ENCODE measurements at regions not wholly inside any gene's neighbourhood (a gene's known extent, or its start where the extent isn't known, plus 50 kb on each side); places are given as distances from the start of the nearest gene placed in this dataset.

GRCh38 chr2:41293491-41293890 lies 754.3 kb upstream of the PKDCC start:
- H3K4me3 ChIP-seq (ENCODE audit: low read depth, low read length), result no peak overlapping the region
- no peak for DNase-seq (ENCODE audit: low read depth)
- no peak for TF ChIP-seq CTCF (conservative IDR thresholded peaks at IDR 0.05; ENCODE audit: low read depth, low read length)

DNA sequence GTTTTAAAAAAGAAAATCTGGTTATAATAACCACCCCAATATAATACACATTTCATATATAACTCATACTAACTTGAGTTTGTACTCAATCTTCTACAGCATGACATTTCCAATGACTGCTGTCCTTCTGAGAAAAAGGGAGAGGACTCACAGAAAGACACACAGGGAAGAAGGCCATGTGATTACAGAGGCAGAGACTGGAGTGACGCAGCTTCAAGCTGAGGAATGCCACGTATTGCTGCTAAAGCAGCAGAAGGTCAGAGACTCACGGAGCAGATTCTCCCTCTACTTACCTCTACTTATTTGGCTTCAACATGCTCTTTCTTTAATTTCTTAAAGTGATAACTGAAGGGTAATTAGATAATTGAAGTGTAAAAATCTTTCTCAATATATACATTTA lies 753.5 kb upstream of the PKDCC start:
- no peak for DNase-seq (ENCODE audit: low read depth)
- H3K4me3 ChIP-seq (ENCODE audit: low read depth, low read length), result no peak overlapping the region
- no peak for TF ChIP-seq CTCF (conservative IDR thresholded peaks at IDR 0.05; ENCODE audit: low read depth, low read length)

DNA sequence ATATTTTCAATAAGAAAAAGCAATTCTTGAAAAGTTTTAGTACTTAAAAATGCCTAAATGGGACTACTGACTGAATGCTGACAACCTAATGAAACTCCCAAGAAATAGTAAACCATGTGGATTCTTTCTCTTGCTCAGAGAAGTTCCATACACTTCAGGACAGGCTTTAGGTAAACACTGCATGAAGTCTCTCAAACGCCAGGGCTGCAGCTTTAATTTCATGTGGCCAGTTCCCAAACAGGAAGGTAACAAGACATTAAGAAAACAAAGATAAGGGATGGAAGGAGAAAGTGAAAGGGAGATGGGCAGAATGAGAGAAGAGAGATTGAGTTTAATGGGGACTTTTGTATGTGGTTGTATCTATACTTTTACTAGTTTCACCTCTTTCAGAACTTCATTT lies 734.7 kb upstream of the PKDCC start:
- H3K4me3 ChIP-seq (ENCODE audit: low read depth, low read length), result no peak overlapping the region
- TF ChIP-seq CTCF (conservative IDR thresholded peaks at IDR 0.05; ENCODE audit: low read depth, low read length), result no peak
- DNase-seq (ENCODE audit: low read depth), result no peak

GRCh38 chr2:41314511-41315070 lies 733.2 kb upstream of the PKDCC start:
- TF ChIP-seq CTCF (conservative IDR thresholded peaks at IDR 0.05; ENCODE audit: low read depth, low read length), result no peak
- no peak for DNase-seq (ENCODE audit: low read depth)
- no peak overlapping the region for H3K4me3 ChIP-seq (ENCODE audit: low read depth, low read length)

DNA sequence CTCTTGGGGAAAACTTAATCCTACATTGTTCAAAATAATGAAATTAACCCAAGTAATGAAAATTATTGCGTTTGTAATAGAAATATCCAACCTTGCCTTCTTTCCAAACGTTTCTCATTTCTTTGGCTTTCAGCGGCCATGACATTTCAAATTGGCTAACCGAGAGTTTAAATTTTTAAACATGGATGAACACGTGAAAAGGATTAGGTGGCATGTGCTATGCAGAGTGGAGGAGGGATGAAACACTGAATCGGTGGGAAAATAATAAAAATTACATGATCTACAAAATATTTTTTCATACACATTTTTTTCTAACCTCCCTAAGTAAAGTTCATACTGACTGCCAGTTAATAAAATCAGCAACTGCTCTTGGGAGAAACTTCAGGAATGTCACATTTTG lies 728.4 kb upstream of the PKDCC start:
- H3K4me3 ChIP-seq (ENCODE audit: low read depth, low read length), result no peak overlapping the region
- no peak for TF ChIP-seq CTCF (conservative IDR thresholded peaks at IDR 0.05; ENCODE audit: low read depth, low read length)
- no peak for DNase-seq (ENCODE audit: low read depth)

DNA sequence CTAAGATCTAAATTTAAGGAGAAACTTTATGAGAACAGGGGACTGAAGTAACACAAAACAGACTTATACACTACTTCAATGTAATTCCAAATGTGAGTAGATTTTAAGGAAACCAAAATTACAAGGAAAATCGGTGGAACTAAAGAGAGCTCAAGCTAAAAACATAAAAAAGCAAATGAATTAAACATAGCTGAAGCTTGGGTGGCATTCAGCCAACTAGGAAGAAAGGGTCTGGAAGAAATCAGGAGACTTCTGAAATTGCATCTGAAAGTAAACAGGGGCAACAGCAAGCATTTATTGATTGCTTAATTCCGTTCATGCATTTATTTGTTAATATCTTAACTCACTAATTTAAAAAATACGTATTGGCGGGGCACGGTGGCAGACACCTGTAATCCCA lies 727.3 kb upstream of the PKDCC start:
- no peak overlapping the region for H3K4me3 ChIP-seq (ENCODE audit: low read depth, low read length)
- no peak for DNase-seq (ENCODE audit: low read depth)
- no peak for TF ChIP-seq CTCF (conservative IDR thresholded peaks at IDR 0.05; ENCODE audit: low read depth, low read length)

GRCh38 chr2:41321351-41321750 lies 726.5 kb upstream of the PKDCC start:
- H3K4me3 ChIP-seq (ENCODE audit: low read depth, low read length), result no peak overlapping the region
- TF ChIP-seq CTCF (conservative IDR thresholded peaks at IDR 0.05; ENCODE audit: low read depth, low read length), result no peak
- DNase-seq (ENCODE audit: low read depth), result no peak

All from epithelial cell of proximal tubule (primary cell).